HG02884 (cell line): ENCODE measurements at regions not wholly inside any gene's neighbourhood (a gene's known extent, or its start where the extent isn't known, plus 50 kb on each side); places are given as distances from the start of the nearest gene placed in this dataset.

Source experiments
- ATAC-seq: cut with Tn5 transposase; IDR thresholded peaks from one replicate; pipeline ENCODE4 v1.9.1; 2021; ENCODE audit warnings: mild to moderate bottlenecking, moderate library complexity; ENCODE audit not compliant: unreplicated experiment

GRCh38 chr1:233514946-233515391 is 98.9 kb upstream of the KCNK1 start:
- ATAC-seq = no peak

GRCh38 chr1:233516732-233517131 is 97.2 kb upstream of the KCNK1 start:
- no peak for ATAC-seq

GRCh38 chr1:233518344-233518743 is 95.6 kb upstream of the KCNK1 start:
- no peak for ATAC-seq

GRCh38 chr1:233520261-233521191 is 93.4 kb upstream of the KCNK1 start:
- no peak for ATAC-seq

GRCh38 chr1:233523047-233523446 is 90.9 kb upstream of the KCNK1 start:
- ATAC-seq = no peak

- no peak for ATAC-seq
Measured at GRCh38 chr1:233527818-233528217, 86.1 kb upstream of the KCNK1 start.

- no peak for ATAC-seq
Measured at GRCh38 chr1:233530665-233531386, 83.1 kb upstream of the KCNK1 start.

GRCh38 chr1:233540816-233541215 is 73.1 kb upstream of the KCNK1 start:
- ATAC-seq = no peak

GRCh38 chr1:233543338-233544255 is 70.3 kb upstream of the KCNK1 start:
- no peak for ATAC-seq

GRCh38 chr1:233544304-233544703 is 69.6 kb upstream of the KCNK1 start:
- no peak for ATAC-seq

- ATAC-seq = no peak
Measured at GRCh38 chr1:233547726-233548125, 66.2 kb upstream of the KCNK1 start.

GRCh38 chr1:233549404-233549803 is 64.5 kb upstream of the KCNK1 start:
- no peak for ATAC-seq

- ATAC-seq = no peak
Measured at GRCh38 chr1:233549917-233550316, 64.0 kb upstream of the KCNK1 start.

GRCh38 chr1:233554037-233554436 is 59.9 kb upstream of the KCNK1 start:
- ATAC-seq = no peak

GRCh38 chr1:233561708-233562426 is 52.0 kb upstream of the KCNK1 start:
- no peak for ATAC-seq
